Panc1 (cell line): ENCODE measurements at regions not wholly inside any gene's neighbourhood (a gene's known extent, or its start where the extent isn't known, plus 50 kb on each side); places are given as distances from the start of the nearest gene placed in this dataset.

Experiments used
- CTCF ChIP-seq: fragments of 450-650 bp; IDR thresholded peaks from 2 replicates; pipeline ENCODE4 v1.5.1; 2017; ENCODE audit warnings: mild to moderate bottlenecking
- SIN3A ChIP-seq: IDR thresholded peaks from 2 replicates; pipeline ENCODE4 v1.6.1; 2012; ENCODE audit warnings: low read depth, mild to moderate bottlenecking, low read length, moderate library complexity, borderline replicate concordance; ENCODE audit not compliant: insufficient read depth

GRCh38 chr5:115460472-115460871 lies 84.1 kb downstream of the FEM1C start:
- TF ChIP-seq CTCF (no peak), SIN3A (no peak)
